HG02759 (cell line): ENCODE measurements at regions not wholly inside any gene's neighbourhood (a gene's known extent, or its start where the extent isn't known, plus 50 kb on each side); places are given as distances from the start of the nearest gene placed in this dataset.
"Not testable (repeated sequence)": the region's sequence is repeated elsewhere in the genome, so short reads cannot be mapped to it uniquely, and the experiment has no call there.

ENCODE experiments used
- ATAC-seq: cut with Tn5 transposase; IDR thresholded peaks from one replicate; pipeline ENCODE4 v1.9.1; 2021; ENCODE audit warnings: mild to moderate bottlenecking, moderate library complexity; ENCODE audit not compliant: unreplicated experiment

DNA sequence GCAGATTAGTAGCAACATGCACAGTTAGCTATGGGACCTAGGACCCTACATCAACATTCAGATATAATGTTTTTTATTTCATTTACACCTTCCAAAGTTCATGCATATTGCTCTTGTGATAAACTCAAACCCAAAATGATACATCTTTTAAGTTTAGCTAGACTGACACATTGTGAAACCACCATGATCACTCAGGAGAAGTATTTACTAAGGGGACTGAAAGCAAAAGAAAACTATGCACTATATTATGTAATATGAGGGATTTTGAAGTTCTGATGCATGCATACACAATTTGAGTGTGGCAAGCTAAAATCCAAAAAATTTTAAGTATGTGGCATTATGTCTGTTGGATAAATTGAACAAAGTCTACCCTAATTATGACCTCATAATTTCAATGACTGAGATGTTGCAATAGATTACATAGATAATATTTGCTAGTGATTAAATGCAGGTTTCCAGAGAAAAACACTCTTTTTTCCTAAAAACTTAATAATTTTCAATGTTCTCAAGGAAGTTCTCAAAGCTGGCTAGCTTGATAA is 914.8 kb upstream of the GRIA3 start:
- no peak for ATAC-seq

DNA sequence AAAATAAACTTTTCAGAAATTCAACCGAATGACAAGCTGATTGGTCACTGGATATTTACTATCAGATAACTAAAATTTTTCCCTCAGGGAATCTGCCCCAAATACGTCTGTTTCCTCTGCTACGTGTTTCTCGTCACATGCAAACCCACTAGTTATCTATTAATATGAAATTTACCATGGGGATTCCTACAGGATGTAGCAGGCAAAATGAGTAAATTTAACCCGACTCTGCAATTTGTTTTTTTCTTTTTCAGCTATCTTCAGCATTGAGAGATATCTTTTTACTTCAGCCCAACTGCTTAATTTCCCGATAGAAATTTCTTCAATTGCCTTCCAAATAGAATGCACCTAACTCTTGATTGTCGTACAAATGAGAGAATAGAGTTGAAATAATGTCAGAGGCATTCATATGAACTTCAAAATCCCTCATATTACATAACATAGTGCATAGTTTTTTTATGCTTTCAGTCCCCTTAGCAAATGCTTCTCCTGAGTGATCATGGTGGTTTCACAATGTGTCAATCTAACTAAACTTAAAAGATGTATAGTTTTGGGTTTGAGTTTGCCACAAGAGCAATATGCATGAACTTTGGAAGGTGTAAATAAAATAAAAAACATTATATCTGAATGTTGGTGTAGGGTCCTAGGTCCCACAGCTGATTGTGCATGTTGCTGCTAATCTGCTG is 913.1 kb upstream of the GRIA3 start:
- no peak for ATAC-seq

DNA sequence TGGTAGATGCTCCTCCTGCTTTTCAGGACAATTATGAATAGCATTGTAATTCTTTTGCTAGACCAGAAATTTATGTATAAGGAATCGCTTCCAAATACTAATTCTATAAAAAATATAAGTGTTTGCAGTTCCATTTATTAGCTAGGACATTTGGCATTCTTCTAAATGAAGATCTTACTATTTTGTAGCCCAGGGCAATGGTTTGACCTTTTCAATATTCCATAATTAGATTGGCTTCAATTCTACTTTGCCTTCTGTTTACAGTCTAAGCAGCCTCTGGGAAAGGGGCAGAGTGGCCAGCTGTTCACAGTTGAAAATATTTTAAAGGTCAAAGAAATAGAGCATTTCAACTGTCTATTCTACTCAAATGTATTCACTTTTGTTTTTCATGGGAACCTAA is 912.1 kb upstream of the GRIA3 start:
- no peak for ATAC-seq

DNA sequence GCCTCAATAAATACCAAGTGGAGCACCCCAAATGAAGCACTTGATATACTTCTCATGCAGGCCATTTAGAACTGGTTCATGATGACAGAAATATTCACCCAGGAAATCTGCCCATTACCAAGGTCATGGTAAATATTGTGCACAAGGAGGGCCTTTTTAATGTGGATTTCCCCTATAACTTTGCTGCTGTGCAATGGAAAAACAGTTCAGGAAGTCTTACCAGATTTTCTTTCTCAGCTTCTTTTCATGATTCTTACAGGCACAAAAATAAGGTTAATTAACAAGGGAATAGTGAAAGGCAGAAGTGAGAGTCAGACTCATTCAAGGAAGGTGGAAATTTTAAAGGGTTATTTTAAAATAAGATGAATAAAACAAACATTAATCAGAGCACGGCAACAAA is 904.3 kb upstream of the GRIA3 start:
- ATAC-seq: no peak

DNA sequence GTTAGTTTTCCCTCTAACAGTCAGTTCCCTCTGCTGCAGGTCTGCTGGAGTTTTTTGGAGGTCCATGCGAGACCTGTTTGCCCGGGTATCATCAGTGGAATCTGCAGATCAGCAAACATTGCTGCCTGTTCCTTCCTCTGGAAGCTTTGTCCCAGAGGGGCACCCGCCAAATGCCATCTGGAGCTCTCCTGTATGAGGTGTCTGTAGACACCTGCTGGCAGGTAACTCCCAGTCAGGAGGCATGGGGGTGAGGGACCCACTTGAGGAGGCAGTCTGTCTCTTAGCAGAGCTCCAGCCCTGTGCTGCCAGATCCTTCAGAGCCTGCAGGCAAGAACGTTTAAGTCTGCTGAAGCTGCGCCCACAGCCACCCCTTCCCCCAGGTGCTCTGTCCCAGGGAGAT is 884.3 kb upstream of the GRIA3 start:
- ATAC-seq: not testable (repeated sequence)

DNA sequence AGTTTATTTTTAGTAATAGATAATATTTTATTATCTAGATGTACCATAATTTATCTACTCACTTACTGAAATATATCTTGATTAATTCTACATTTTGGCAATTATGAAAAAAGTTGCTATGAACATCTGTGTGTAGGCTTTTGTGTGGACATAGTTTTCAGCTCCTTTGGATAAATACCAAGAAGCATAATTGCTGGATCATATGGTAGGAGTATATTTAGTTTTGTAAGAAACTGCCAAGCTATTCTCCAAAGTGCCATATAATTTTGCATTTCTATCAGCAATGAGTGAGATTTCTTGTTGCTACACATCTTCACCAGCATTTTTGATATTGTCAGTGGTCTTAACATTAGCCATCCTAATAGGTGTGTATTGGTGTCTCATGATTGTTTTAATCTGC is 882.6 kb upstream of the GRIA3 start:
- ATAC-seq: no peak

DNA sequence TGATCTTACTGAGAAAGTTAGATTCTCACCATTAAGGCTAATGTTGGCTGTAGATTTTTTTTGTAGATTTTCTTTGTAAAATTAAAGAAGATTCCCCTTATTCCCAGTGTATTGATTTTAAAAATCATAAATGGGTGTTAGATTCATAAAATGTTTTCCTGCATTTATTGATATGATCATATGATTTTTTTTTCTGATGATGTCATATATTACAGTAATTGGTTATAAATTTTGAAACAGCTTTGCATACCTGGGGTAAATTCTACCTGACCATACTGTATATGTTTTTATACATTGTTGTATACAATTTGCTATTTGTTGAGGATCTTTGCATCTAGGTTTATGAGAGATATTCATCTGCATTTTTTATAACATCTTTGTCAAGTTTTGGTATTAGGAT is 880.3 kb upstream of the GRIA3 start:
- ATAC-seq: no peak

DNA sequence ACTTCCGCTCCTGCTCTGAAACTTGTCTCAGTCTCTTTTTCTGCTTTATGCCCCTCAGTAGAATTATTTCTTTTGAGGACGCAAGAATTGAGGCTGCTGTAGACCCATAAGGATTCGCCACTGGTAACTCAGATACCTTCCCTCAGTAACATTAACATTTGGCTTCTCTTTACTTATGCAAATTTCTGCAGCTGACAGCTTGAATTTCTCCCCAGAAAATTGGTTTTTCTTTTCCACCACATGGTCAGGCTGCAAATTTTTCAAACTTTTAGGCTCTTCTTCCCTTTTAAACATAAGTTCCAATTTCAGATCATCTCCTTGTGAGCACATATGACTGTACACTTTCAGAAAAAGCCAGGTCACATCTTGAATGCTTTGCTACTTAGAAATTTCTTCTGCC is 839.3 kb upstream of the GRIA3 start:
- no peak for ATAC-seq

DNA sequence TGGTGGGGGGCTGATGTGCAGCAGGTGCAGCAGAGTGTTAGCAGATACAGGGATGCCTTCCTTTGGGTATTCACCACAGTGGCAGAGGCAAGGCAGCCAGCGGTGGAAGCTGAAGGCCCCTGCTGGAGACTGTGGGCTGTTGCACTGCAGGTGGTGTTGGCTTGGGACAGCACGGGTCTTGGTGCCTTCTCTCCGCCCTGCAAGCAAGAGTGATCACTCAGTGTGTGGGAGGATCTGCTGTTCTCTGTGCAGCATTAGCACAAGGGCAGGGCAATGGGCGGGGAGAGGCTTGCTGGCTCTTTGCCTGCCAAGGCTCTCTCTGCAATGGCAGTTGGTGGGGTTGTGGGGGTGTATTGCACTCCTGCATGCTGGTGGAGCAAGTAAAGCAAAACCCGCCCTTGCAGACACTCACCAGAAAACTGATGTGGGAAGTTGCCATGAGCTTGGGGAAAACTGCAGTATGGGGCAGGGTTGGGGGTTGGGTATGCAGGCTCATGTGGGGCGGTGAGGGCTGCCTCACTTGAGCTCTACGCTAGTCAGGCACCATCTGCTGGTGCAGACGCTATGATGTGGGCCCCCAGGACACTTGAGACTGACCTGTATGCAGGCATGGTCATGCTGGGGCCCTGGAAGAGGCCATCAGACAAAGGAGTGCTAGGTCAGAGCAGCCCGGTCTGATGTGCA is 820.8 kb upstream of the GRIA3 start:
- no peak for ATAC-seq

DNA sequence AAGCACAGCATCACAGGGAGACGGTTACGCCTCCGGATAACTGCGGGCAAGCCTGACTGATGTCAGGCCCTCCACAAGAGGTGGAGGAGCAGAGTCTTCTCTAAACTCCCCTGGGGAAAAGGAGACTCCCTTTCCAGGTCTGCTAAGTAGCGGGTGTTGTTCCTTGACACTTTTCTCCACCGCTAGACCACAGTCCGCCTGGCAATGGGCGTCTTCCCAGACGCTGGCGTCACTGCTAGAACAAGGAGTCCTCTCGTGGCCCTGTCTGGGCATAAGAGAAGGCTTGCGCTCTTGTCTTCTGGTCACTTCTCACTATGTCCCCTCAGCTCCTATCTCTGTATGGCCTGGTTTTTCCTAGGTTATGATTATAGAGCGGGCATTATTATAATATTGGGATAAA is 808.5 kb upstream of the GRIA3 start:
- ATAC-seq: not testable (repeated sequence)

DNA sequence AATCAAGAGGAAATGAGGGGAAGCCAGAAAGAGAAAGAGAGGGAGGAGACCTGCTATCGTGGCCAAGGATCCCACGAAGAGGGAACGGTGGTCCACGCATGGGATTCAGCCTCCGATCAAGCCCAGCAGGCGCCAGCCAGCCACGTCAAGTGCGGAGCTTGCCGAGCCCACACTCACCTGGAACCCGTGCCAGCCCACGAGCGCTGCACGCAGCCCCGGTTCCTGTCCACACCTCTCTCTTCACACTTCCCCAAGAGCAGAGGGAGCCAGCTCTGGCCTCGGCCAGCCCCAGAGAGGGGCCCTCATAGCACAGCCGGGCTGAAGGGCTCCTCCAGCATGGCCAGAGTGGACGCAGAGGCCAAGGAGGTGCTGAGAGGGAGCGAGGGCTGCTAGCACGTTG is 795.1 kb upstream of the GRIA3 start:
- ATAC-seq: no peak

DNA sequence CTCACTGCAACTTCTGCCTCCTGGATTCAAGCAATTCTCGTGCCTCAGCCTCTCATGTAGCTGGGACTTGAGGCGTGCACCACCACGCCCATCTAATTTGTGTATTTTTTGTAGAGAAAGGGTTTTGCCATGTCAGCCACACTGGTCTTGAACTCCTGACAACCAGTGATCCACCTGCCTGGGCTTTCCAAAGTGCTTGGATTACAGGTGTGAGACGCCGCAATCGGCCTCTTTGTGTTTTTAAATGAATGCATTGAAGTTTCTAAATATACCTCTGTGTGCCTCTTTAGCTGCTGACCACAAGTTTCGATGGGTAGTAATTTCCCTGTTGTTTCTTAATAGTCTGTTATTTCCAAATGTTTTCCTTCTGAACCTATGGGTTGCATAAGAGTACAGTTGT is 765.3 kb upstream of the GRIA3 start:
- ATAC-seq: no peak

DNA sequence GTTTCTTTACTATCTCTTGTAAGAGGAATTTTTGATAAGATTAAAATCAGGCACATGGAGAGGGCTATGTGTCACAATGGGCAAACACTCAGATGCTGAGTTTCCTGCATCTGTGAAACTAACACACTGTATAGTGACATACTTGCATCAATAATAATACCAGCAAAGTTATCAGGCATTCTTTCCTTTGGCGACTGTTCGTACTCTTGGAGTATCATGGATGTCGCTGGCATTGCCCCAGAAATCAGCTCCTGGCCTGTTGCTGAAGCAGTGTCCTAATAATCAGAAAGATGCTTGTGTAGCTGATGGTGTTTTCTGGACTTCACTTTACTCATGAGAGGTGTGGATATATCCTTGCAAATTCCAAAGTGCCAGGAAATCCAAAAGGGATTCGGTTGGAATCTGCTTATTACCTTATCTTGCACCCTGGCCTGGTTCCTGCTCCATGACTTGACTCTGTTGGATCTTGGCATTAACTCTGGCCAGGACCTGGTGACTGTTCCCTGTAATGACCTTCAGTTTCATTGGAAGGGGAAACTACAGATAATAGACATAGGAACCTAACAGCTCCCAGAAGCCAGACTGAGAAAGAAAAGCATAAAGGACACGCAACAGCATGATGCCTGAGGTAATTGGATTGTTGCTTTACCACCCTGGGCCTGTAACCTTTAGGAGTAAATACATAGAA is 762.5 kb upstream of the GRIA3 start:
- no peak for ATAC-seq

DNA sequence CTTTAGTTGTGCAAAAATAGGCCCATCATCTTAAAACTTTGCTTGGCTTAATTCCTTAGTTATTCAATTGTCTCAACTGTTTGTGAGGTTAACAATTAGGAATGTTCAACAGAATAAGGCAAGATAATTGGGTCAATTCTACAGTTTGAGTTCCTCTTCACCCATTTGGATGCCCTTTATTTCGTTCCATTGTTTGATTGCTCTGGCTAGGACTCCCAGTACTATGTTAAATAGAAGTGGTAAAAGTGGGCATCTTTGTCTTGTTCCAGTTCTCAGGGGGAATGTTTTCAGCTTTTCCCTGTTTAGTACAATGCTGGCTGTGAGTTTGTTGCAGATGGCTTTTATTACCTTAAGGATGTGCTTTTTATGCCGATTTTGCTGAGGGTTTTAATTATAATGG is 761.5 kb upstream of the GRIA3 start:
- ATAC-seq: no peak

DNA sequence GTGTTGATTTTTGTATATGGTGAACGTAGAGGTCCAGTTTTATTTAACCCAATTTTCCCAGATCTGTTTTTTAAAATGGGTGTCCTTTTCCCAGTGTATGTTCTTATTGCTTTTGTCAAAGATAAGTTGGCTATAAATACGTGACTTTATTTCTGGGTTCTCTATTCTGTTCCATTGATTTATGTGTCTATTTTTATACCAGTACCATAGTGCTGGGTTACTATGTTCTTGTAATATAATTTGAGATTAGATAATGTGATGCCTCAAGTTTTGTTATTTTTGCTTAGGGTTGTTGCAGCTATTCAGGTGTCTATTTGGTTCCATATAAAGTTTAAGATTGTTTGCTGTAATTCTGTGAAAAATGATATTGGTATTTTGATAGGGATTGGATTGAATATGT is 749.1 kb upstream of the GRIA3 start:
- no peak for ATAC-seq

DNA sequence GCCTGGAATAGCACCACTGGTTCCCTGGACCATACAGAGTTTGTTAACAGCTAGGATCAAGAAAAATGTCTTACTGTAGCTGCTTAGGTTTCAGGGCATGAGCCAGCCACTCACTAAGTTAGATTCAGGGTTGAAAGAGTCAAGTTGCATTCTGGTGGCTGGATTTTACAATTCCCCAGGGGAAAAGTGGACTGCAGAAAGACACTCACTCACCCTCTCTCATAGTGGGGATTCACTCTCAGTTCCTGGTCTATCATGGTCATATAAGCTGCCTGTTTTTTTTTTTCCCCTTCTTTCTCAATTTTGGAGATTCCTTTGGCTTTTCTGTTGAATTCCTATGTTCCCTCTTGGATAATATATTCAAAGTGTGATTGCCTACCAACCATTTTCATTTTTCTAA is 744.2 kb upstream of the GRIA3 start:
- no peak for ATAC-seq

DNA sequence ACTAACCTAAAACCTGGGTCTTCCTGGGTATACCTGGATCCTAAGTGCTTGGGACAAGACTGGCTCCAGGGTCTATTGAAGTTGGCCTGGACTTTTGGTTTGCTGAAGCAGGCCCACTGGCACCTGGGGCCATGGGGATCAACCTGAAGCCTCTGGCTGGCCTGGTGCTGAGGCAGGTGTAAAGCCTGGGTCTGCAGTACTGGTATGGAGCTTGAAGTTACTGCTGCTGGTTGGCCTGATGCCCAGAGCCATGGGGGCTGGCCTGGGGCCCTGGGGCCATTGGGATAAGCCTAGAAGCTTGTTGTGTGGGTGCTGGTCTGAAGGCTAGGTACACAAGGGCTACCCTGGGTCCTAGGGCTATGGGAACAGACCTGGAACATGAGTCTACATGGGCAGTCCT is 743.2 kb upstream of the GRIA3 start:
- no peak for ATAC-seq

DNA sequence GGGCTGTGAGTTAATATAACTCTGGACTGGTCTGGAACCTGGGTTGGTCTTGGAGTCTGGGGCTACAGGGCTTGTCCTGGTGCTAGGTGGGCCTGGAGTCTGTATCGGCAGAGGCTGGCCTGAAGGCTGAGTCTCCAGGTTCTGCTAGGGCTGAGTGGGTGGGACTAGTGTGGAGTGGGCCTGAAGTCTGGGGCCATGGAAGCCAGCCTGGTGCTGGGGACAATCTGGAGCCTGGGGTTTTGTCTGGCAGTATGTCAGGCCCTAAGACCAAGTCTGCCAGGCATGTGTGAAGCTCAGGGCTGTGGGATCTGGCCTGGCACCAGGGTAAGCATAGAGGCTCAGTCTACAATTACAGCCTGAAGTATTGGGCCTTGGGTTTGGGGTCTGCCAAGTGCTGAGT is 742.6 kb upstream of the GRIA3 start:
- ATAC-seq: no peak

DNA sequence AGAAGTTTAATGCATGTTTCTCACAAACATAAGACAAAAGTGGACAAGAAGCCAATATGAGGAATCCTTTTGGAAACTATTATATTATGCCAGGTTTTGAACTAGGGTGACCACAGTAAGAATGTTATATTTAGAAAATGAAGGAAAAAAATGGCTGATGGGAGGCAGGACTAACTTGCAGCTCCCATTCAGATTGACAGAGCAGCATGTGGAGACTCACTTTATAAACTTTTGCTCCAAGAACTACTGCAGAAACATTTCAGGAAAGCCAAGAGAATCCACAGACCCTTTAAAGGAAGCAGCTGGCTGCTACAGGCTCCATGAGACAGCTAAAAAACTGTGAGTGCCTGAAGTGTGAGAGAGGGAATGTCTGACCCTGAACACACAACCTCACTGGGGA is 738.6 kb upstream of the GRIA3 start:
- ATAC-seq: no peak

DNA sequence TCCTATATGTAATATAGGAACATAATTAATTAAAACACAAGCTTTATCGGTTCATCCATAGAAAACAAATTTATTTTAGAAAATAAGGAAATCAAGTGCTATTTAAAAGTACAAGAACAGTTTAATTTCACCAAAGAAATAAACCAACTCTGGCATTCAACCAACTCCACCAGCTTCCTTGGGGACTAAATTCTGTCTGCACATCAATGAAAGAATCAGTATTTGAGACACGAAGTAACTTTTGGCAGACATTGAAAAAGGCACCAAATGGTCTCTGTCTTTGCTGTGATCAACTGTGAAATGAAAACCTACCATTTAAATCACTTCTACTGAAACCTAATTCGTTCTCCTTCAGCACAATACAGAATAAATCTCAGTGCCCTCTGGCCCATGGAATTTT is 719.7 kb upstream of the GRIA3 start:
- no peak for ATAC-seq

DNA sequence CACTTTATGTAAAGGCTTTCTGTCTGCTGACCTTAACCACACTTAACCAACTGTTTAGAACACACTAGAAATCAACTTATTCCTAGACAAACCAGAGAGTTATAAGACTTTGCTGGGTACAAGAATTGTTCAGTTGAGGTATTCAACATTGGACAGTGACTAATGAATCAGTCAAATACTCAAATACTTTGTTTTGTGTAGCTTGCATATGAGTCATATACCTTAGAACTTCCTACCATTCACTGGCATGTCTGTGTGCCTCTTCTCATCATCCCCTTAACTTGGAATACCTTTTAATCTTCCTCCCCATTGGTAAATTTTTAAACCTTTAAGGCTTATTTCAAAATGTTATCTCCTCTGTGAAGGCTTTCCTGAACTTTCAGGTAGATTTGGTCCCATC is 708.8 kb upstream of the GRIA3 start:
- no peak for ATAC-seq

DNA sequence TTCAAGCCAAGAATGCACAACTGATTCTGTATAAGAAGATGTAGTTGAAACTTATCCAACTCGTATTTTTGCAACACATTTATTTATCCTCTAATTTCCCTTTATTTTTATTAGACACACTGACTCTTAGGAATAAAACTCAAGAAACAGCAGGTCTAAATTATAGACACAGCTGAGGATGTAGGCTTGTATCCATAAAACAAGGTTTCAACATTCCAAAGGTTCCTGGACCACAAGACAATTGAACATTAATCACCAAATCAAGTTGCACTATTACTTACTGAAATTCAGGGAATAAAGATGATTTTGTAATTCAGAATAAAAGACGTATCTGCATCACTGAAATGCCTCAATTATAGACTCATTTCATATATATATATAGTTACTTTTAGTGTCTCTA is 683.5 kb upstream of the GRIA3 start:
- no peak for ATAC-seq
